ENCODE measurements at regions not wholly inside any gene's neighbourhood (a gene's known extent, or its start where the extent isn't known, plus 50 kb on each side); places are given as distances from the start of the nearest gene placed in this dataset.

DNA sequence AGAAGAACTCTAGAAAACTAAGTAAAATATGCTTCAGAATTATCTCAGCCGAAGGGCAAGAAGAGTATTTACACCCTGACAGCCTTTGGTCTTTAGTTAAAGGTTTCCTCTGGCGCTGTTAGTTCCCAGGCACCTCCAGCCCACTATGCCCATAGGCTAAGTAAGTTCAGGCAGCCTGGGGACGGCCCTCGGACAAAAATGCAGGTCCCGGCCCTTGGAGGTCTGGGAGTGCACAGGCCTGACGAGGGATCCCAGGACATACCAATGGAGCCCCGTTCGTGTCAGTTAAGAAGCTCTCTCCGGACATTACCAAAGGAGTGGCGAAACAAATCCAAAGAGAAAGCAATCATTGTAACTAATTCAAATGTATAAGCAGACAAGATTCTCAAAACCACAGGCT lies 311.8 kb downstream of the CD83 start:
- WGBS, 2 donors: 73 to 85% methylated on average over 10 of the region's 10 CpGs
- no peak overlapping the region for H3K4me3 ChIP-seq
- H3K9me3 ChIP-seq: no peaks in the 10 kb centered on the region
- TF ChIP-seq POLR2A (IDR thresholded peaks at IDR 0.05): no peak
- TF ChIP-seq, protein P1, sequence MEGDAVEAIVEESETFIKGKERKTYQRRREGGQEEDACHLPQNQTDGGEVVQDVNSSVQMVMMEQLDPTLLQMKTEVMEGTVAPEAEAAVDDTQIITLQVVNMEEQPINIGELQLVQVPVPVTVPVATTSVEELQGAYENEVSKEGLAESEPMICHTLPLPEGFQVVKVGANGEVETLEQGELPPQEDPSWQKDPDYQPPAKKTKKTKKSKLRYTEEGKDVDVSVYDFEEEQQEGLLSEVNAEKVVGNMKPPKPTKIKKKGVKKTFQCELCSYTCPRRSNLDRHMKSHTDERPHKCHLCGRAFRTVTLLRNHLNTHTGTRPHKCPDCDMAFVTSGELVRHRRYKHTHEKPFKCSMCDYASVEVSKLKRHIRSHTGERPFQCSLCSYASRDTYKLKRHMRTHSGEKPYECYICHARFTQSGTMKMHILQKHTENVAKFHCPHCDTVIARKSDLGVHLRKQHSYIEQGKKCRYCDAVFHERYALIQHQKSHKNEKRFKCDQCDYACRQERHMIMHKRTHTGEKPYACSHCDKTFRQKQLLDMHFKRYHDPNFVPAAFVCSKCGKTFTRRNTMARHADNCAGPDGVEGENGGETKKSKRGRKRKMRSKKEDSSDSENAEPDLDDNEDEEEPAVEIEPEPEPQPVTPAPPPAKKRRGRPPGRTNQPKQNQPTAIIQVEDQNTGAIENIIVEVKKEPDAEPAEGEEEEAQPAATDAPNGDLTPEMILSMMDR (IDR thresholded peaks at IDR 0.05): no peak
- no peak for DNase-seq
- ATAC-seq: no peak
- no peaks in the 10 kb centered on the region for H3K27me3 ChIP-seq
- no peaks in the 10 kb centered on the region for H3K4me1 ChIP-seq
- H3K36me3 ChIP-seq (replicated peaks in 1 of 2; ENCODE audit: insufficient read depth in 1 of 2, low read depth in 2 of 2): no peaks in the 10 kb centered on the region
- no peak overlapping the region for H3K27ac ChIP-seq
- intact Hi-C loops (cut with DNase I): no loop called here

DNA sequence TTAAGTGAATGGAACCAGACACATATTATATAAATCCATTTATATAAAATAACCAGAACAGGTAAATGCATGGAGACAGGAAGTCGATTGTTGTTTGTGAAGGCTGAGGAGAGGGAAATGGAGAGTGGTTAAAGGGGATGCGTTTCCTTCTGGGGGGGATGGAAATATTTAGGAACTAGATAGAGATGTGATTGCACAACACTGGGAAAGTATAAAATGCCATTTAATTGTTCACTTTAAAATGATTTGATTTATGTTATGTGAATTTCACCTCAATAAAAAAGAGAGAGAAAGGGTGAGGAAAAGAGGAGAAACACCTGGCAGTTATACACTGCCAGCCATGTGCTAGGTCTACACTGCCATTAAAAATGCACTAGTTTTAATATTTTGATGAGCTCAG lies 312.6 kb downstream of the CD83 start:
- Histone ChIP-seq H3K36me3 (replicated peaks in 1 of 2; ENCODE audit: insufficient read depth in 1 of 2, low read depth in 2 of 2) (no peaks in the 10 kb centered on the region), H3K4me1 (no peaks in the 10 kb centered on the region), H3K4me3 (no peak overlapping the region), H3K27ac (no peak overlapping the region), H3K9me3 (no peaks in the 10 kb centered on the region), H3K27me3 (no peaks in the 10 kb centered on the region)
- ATAC-seq (no peak), DNase-seq (no peak)
- TF ChIP-seq, protein P1 (IDR thresholded peaks at IDR 0.05): no peak
- TF ChIP-seq POLR2A (IDR thresholded peaks at IDR 0.05): no peak
- WGBS, 2 donors: 55 to 79% methylated on average over 2 of the region's 2 CpGs
- intact Hi-C loops (cut with DNase I): no loop called here

DNA sequence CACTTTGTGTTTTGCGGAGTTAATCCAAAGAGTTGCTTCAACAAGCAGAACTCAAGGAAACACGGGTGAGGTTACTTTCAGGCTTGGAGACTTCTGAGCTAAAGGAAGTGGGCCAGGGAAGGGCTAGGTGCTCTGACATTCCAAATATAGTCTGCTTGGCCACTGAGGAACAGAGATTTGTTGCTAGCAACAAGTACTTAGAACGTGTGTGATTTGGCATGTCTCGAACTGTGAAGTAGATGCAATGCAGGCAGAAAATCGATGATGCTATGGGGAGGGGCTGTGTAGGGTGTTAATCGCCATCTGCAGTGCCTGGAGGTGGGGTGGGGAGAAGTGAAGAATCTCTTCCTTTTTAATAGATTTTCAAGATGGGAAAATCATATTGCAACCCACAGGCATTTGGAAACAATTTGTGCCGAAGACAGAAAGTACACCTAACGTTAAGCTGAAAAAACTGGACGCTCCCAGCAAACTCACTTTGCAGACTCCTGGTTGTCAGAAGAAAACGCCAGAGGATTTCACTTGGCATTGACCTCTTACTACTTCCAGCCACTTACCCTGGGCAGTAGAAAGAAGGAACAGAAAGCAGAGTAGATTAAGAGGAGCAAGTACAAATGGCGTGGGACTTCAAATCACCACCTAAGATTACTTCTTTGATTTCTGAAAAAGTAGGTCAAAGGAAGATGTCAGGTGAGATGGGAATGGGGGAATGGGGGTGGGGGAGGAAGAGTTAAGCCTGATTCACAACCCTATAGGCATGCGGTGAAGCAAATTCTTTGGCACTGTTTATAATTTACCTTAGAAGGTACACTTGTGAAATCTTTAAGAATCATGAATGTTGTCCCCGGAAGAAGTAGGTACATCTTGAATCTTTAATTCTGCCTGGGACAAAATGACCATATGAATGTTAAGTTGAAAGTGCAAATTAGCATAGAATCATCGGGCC lies 314.1 kb downstream of the CD83 start:
- Histone ChIP-seq H3K36me3 (replicated peaks in 1 of 2; ENCODE audit: insufficient read depth in 1 of 2, low read depth in 2 of 2) (no peaks in the 10 kb centered on the region), H3K9me3 (no peaks in the 10 kb centered on the region), H3K4me1 (no peaks in the 10 kb centered on the region), H3K27me3 (no peaks in the 10 kb centered on the region), H3K27ac (no peak overlapping the region), H3K4me3 (no peak overlapping the region)
- WGBS, 2 donors: 54 to 65% methylated on average over 14 of the region's 14 CpGs
- intact Hi-C loops (cut with DNase I): no loop called here
- DNase-seq (no peak), ATAC-seq (no peak)
- TF ChIP-seq, protein P1 (IDR thresholded peaks at IDR 0.05): no peak
- TF ChIP-seq POLR2A (IDR thresholded peaks at IDR 0.05): no peak

DNA sequence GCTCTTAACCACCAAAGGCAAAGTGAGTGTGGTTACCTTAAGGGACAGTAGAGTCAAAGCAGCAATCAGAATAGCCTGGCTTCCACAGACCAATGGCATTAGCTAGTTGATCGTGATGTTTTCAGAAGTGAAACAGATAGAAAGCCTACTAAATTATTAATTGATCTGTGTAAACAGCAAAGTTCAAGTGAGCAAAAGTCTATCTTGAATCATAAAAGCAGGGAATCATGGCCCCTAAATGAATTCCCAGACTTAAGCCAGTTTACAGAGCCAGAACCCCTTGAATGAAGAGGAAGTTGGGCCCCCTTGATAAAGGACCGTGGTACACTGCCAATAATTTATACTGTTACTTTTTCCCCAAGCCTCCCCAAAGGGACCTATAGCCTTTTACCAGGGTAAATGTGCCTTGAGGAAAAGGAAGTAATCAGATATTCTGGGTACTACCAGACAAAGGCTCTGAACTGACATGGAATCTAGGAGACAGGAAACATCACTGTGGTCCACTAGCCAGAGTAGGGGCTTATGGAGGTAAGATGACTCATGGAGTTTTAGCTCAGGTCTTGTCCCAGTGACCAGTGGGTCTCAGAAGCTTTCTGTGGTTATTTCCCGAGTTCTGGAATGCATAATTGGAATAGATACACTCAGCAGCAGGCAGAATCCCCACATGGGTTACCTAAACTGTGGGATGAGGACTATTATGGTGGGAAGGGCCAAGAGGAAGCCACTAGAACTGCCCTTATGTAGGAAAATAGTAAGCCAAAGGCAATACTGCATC lies 317.5 kb downstream of the CD83 start:
- no peak for DNase-seq
- intact Hi-C loops (cut with DNase I): no loop called here
- 66 to 74% methylated on average over 3 of the region's 3 CpGs for WGBS, 2 donors

More for the DNA sequence above, 317.5 kb downstream of the CD83 start:
- H3K9me3 ChIP-seq: no peaks in the 10 kb centered on the region
- TF ChIP-seq, protein P1 (IDR thresholded peaks at IDR 0.05): no peak
- TF ChIP-seq POLR2A (IDR thresholded peaks at IDR 0.05): no peak
- no peaks in the 10 kb centered on the region for H3K4me1 ChIP-seq
- no peak for ATAC-seq
- no peaks in the 10 kb centered on the region for H3K36me3 ChIP-seq (replicated peaks in 1 of 2; ENCODE audit: insufficient read depth in 1 of 2, low read depth in 2 of 2)
- no peaks in the 10 kb centered on the region for H3K27me3 ChIP-seq
- H3K27ac ChIP-seq: no peak overlapping the region
- no peak overlapping the region for H3K4me3 ChIP-seq

All from body of pancreas (tissue), 4 donors.